Suprapubic skin (tissue), 4 donors: ENCODE measurements at regions not wholly inside any gene's neighbourhood (a gene's known extent, or its start where the extent isn't known, plus 50 kb on each side); places are given as distances from the start of the nearest gene placed in this dataset.

ENCODE experiments used
- DNase-seq, 2 donors: peaks; one replicate each; pipeline ENCODE4 v3.0.0-alpha.2; 2019; ENCODE audit warnings: low spot score in 2 of 2
- H3K27ac ChIP-seq: fragments of 200-600 bp; sonication (generic); one replicate; pipeline ENCODE4 v1.5.1; 2019
- H3K27me3 ChIP-seq: fragments of 200-600 bp; sonication (generic); one replicate; pipeline ENCODE4 v1.5.1; 2019
- H3K36me3 ChIP-seq: fragments of 200-600 bp; sonication (generic); one replicate; pipeline ENCODE4 v1.5.1; 2019
- H3K4me1 ChIP-seq: fragments of 200-600 bp; sonication (generic); one replicate; pipeline ENCODE4 v1.5.1; 2019
- H3K4me3 ChIP-seq: fragments of 200-600 bp; sonication (generic); one replicate; pipeline ENCODE4 v1.5.1; 2019; ENCODE audit warnings: mild to moderate bottlenecking
- H3K9me3 ChIP-seq: fragments of 200-600 bp; sonication (generic); one replicate; pipeline ENCODE4 v1.5.1; 2019
- CTCF ChIP-seq, 2 donors: fragments of 200-600 bp in 1 of 2; fragments of 450-650 bp in 1 of 2; sonication (generic) in 1 of 2; IDR thresholded peaks; one replicate each; pipeline ENCODE4 v1.5.1; 2016 to 2019; ENCODE audit warnings: antibody characterized with exemption in 2 of 2, mild to moderate bottlenecking in 1 of 2, moderate library complexity in 1 of 2
- EP300 ChIP-seq: sonication (generic); formaldehyde crosslinking; IDR thresholded peaks from one replicate; pipeline ENCODE4 v1.6.1; 2017; ENCODE audit warnings: antibody characterized with exemption
- POLR2A ChIP-seq, 2 donors: fragments of 450-650 bp; IDR thresholded peaks; one replicate each; pipeline ENCODE4 v1.6.1; 2017; ENCODE audit warnings: antibody characterized with exemption in 2 of 2, mild to moderate bottlenecking in 2 of 2, moderate library complexity in 2 of 2
- POLR2AphosphoS5 ChIP-seq, 3 donors: sonication (generic); formaldehyde crosslinking; IDR thresholded peaks; one replicate each; pipeline ENCODE4 v1.6.1; 2017; ENCODE audit warnings: antibody characterized with exemption in 3 of 3
- WGBS: methylation state at CpG from one replicate; pipeline ENCODE4 v1.1.5; 2018; 5-methylcytosine and 5-hydroxymethylcytosine counted together

GRCh38 chr3:67292356-67293121 is 294.4 kb downstream of the KBTBD8 start:
- WGBS = 54% methylated on average over 3 of the region's 3 CpGs
- Histone ChIP-seq H3K27ac (no peak overlapping the region), H3K27me3 (no peaks in the 10 kb centered on the region), H3K36me3 (no peaks in the 10 kb centered on the region), H3K9me3 (no peaks in the 10 kb centered on the region), H3K4me1 (no peaks in the 10 kb centered on the region), H3K4me3 (no peak overlapping the region)
- TF ChIP-seq EP300 (no peak), POLR2A (IDR thresholded peaks at IDR 0.05) (no peak), CTCF (IDR thresholded peaks at IDR 0.05) (no peak), POLR2AphosphoS5 (IDR thresholded peaks at IDR 0.05) (no peak)
- DNase-seq = no peak

GRCh38 chr3:67294341-67294740 is 296.2 kb downstream of the KBTBD8 start:
- Histone ChIP-seq H3K27me3 (no peaks in the 10 kb centered on the region), H3K27ac (no peak overlapping the region), H3K36me3 (no peaks in the 10 kb centered on the region), H3K4me3 (no peak overlapping the region), H3K9me3 (no peaks in the 10 kb centered on the region), H3K4me1 (no peaks in the 10 kb centered on the region)
- 89% methylated on average over 3 of the region's 3 CpGs for WGBS
- DNase-seq = no peak
- no peak for TF ChIP-seq POLR2AphosphoS5 (IDR thresholded peaks at IDR 0.05)
- TF ChIP-seq EP300 = no peak
- no peak for TF ChIP-seq CTCF (IDR thresholded peaks at IDR 0.05)
- no peak for TF ChIP-seq POLR2A (IDR thresholded peaks at IDR 0.05)

GRCh38 chr3:67296039-67296892 is 298.2 kb downstream of the KBTBD8 start:
- WGBS = 64% methylated on average over 5 of the region's 5 CpGs
- TF ChIP-seq POLR2A (IDR thresholded peaks at IDR 0.05) (no peak), CTCF (IDR thresholded peaks at IDR 0.05) (no peak), POLR2AphosphoS5 (IDR thresholded peaks at IDR 0.05) (no peak), EP300 (no peak)
- Histone ChIP-seq H3K9me3 (no peaks in the 10 kb centered on the region), H3K27ac (no peak overlapping the region), H3K36me3 (no peaks in the 10 kb centered on the region), H3K27me3 (no peaks in the 10 kb centered on the region), H3K4me1 (no peaks in the 10 kb centered on the region), H3K4me3 (no peak overlapping the region)
- no peak for DNase-seq

- TF ChIP-seq POLR2AphosphoS5 (IDR thresholded peaks at IDR 0.05) (no peak), CTCF (IDR thresholded peaks at IDR 0.05) (no peak), POLR2A (IDR thresholded peaks at IDR 0.05) (no peak), EP300 (no peak)
- Histone ChIP-seq H3K9me3 (no peaks in the 10 kb centered on the region), H3K27ac (no peak overlapping the region), H3K4me1 (no peaks in the 10 kb centered on the region), H3K36me3 (no peaks in the 10 kb centered on the region), H3K4me3 (no peak overlapping the region), H3K27me3 (no peaks in the 10 kb centered on the region)
- no peak for DNase-seq
- WGBS = 90% methylated on average over 4 of the region's 4 CpGs
Measured at GRCh38 chr3:67297715-67298475, 299.8 kb downstream of the KBTBD8 start.

GRCh38 chr3:67301556-67301955 is 303.4 kb downstream of the KBTBD8 start:
- no peak overlapping the region for H3K27ac ChIP-seq
- no peak for DNase-seq
- no peak for TF ChIP-seq POLR2AphosphoS5 (IDR thresholded peaks at IDR 0.05)
- TF ChIP-seq POLR2A (IDR thresholded peaks at IDR 0.05) = no peak
- TF ChIP-seq EP300 = no peak
- no peak for TF ChIP-seq CTCF (IDR thresholded peaks at IDR 0.05)
- no peaks in the 10 kb centered on the region for H3K36me3 ChIP-seq
- no peaks in the 10 kb centered on the region for H3K9me3 ChIP-seq
- WGBS = 85% methylated on average over 2 of the region's 2 CpGs
- no peak overlapping the region for H3K4me3 ChIP-seq
- no peaks in the 10 kb centered on the region for H3K27me3 ChIP-seq
- H3K4me1 ChIP-seq = no peaks in the 10 kb centered on the region
